ENCODE measurements at regions not wholly inside any gene's neighbourhood (a gene's known extent, or its start where the extent isn't known, plus 50 kb on each side); places are given as distances from the start of the nearest gene placed in this dataset.

DNA sequence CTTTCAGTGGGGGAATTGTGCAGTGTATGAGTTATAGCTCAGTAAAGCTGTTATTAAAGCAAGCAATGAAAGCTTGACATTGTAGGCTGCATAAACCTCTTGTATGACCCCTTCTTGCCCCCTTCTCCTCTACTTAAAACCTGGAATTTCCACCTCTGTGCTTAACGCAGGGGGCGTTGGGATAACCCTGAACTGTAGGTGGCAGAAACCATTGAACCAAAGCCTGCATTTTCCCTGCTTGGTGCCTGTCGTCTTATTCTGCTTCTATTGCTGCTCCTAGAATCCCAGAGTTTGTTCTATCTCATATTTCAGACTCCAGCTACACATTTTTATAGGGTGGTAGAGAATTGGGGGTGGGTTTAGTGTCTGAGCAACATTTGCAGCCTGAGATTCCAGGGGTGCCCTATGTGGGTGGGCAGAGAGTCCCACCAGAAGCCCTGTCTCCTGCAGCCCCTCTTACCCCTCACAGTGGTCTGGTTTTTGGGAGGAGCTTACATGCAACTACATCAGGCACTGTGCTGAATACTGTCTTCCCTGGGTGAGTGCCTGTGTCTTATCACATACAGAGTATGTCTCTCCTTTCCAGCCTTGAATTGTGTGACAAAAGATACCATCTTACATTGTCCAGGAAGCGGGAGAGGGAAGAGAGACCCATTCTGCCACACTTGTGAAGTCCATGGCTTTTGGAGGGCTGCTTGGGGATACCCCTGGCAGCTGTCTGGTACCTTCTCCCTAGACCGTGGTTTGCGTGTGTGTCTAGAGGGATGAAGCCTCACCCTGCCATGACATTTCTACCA, 407.7 kb upstream of the EEF2KMT start:
- WGBS, 2 donors: 25 to 26% methylated on average over 6 of the region's 6 CpGs
- ATAC-seq (no peak), FAIRE-seq (no peak), DNase-seq (no peak)
- no peaks in the 10 kb centered on the region for H3K4me1 ChIP-seq
- no peaks in the 10 kb centered on the region for H3K27me3 ChIP-seq
- TF ChIP-seq, protein P1, sequence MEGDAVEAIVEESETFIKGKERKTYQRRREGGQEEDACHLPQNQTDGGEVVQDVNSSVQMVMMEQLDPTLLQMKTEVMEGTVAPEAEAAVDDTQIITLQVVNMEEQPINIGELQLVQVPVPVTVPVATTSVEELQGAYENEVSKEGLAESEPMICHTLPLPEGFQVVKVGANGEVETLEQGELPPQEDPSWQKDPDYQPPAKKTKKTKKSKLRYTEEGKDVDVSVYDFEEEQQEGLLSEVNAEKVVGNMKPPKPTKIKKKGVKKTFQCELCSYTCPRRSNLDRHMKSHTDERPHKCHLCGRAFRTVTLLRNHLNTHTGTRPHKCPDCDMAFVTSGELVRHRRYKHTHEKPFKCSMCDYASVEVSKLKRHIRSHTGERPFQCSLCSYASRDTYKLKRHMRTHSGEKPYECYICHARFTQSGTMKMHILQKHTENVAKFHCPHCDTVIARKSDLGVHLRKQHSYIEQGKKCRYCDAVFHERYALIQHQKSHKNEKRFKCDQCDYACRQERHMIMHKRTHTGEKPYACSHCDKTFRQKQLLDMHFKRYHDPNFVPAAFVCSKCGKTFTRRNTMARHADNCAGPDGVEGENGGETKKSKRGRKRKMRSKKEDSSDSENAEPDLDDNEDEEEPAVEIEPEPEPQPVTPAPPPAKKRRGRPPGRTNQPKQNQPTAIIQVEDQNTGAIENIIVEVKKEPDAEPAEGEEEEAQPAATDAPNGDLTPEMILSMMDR (IDR thresholded peaks at IDR 0.05): no peak
- no peaks in the 10 kb centered on the region for H3K36me3 ChIP-seq
- intact Hi-C loops (cut with DNase I): no loop called here
- H3K9me3 ChIP-seq: no peaks in the 10 kb centered on the region
- no peak overlapping the region for H3K27ac ChIP-seq
- no peak overlapping the region for H3K4me3 ChIP-seq

DNA sequence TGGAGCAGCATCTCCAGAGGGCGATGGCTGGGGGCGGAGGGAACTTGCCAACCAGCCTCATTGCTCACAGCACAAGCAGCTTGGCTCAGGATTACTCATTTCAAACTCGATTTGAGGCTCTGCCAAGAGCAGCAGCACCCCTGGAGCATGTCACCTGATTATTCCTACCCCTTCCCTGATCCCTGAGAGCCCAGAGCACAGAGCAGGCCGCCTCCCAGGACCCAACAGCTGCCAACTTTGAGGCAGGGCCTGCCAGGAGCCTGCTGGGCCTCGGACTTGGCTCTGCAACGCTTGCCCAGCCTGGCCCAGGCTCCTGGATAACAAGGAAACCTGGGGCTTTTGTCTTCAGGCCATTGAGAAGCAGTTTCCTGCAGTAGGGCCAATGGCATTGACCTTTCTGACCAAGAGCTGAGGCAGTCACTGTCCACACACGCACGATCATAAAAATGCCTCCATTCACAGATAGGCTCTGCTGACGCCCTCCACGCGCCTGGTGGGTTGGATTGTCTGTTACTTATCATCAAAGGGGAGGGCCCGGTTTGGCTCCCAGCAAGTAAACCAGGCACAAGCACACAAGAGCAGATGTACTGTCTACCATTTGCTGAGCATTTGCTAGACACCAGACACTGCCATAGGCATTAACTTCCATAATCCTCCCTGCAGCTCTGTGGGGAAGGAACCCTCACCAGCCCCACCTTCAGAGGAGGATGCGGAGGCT, 406.6 kb upstream of the EEF2KMT start:
- Histone ChIP-seq H3K4me3 (no peak overlapping the region), H3K36me3 (no peaks in the 10 kb centered on the region), H3K27me3 (no peaks in the 10 kb centered on the region), H3K4me1 (no peaks in the 10 kb centered on the region), H3K27ac (no peak overlapping the region), H3K9me3 (no peaks in the 10 kb centered on the region)
- FAIRE-seq: no peak
- ATAC-seq: no peak
- WGBS, 2 donors: 41% methylated on average over 13 of the region's 13 CpGs
- TF ChIP-seq, protein P1 (IDR thresholded peaks at IDR 0.05): no peak
- no peak for DNase-seq
- intact Hi-C loops (cut with DNase I): no loop called here

DNA sequence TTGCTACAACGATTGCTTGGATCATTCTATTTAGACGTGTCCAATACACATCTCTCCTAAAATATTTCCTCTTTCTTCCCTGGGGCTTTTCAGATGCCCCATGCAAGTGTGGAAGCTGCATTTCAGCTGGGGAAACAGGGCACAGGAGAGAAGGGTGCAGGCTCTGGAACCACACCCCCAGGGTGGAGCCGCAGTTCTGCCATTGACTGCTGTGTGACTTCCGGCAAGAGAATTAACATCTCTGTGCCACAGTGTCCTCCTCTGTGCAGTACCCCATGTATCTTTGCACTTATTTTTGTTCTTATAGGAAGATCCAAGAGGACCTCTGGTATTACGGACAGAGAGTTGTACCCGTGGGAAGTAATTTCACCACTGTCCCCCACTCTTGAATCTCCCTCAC, 405.3 kb upstream of the EEF2KMT start:
- no peak for FAIRE-seq

DNA sequence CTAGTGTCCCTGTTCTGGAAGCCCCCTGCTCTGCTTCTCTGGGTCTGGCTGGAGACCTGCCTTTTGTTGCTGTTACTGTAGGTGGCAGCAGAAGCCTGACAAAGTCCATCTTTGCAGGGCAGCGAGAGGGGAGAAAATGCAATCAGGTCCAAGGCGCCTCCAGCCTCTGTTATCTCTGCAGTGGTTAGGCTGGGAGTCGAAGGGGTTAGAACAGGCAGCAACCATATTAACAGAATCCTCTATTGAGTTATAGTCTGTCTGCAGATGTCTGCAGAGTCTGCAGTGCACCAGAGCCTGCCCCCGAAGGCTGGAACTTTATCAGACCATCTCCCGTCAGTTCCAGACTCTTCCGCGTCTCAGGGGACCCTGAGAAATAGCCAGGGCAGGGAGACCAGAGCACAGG, 404.9 kb upstream of the EEF2KMT start:
- no peak overlapping the region for H3K27ac ChIP-seq
- TF ChIP-seq, protein P1 (IDR thresholded peaks at IDR 0.05): no peak
- intact Hi-C loops (cut with DNase I): no loop called here
- 29% methylated on average over 7 of the region's 7 CpGs for WGBS, 2 donors
- DNase-seq (no peak), ATAC-seq (no peak), FAIRE-seq (no peak)
- H3K9me3 ChIP-seq: no peaks in the 10 kb centered on the region
- H3K36me3 ChIP-seq: no peaks in the 10 kb centered on the region
- no peaks in the 10 kb centered on the region for H3K4me1 ChIP-seq
- H3K27me3 ChIP-seq: no peaks in the 10 kb centered on the region
- H3K4me3 ChIP-seq: no peak overlapping the region

More for the DNA sequence above, 405.3 kb upstream of the EEF2KMT start:
- WGBS, 2 donors: 54 to 62% methylated on average over 6 of the region's 6 CpGs
- H3K4me1 ChIP-seq: no peaks in the 10 kb centered on the region
- no peak overlapping the region for H3K4me3 ChIP-seq
- no peaks in the 10 kb centered on the region for H3K36me3 ChIP-seq
- DNase-seq: no peak
- H3K27ac ChIP-seq: no peak overlapping the region
- no peaks in the 10 kb centered on the region for H3K9me3 ChIP-seq
- intact Hi-C loops (cut with DNase I): no loop called here
- TF ChIP-seq, protein P1 (IDR thresholded peaks at IDR 0.05): no peak
- ATAC-seq: no peak
- no peaks in the 10 kb centered on the region for H3K27me3 ChIP-seq

DNA sequence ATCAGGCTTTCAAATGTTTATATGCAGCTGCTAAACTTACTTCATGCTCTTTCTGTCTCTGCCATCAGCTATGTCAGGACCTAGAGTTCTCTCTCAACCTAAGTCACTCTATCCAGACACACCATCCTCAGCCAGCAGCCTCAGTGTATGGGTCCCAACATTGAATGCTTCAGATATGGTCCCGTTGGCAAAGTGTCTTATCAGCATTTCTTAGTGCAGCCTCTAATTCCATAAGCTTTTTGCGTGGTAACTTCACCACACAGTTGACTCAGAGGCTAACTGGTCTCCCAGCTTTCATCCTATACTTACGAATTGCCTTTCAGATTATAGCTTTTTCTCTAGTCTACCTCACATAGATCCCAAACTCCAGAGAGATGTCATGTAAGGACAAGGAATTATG, 402.9 kb upstream of the EEF2KMT start:
- H3K9me3 ChIP-seq: no peaks in the 10 kb centered on the region
- H3K27ac ChIP-seq: no peak overlapping the region
- TF ChIP-seq, protein P1 (IDR thresholded peaks at IDR 0.05): no peak
- FAIRE-seq (no peak), DNase-seq (no peak), ATAC-seq (no peak)
- H3K27me3 ChIP-seq: no peaks in the 10 kb centered on the region
- H3K36me3 ChIP-seq: no peaks in the 10 kb centered on the region
- WGBS, 2 donors: 31 to 61% methylated on average over 3 of the region's 3 CpGs
- H3K4me3 ChIP-seq: no peak overlapping the region
- H3K4me1 ChIP-seq: no peaks in the 10 kb centered on the region
- intact Hi-C loops (cut with DNase I): no loop called here
